GM12864 (cell line): ENCODE measurements at regions not wholly inside any gene's neighbourhood (a gene's known extent, or its start where the extent isn't known, plus 50 kb on each side); places are given as distances from the start of the nearest gene placed in this dataset.

Source experiments
- DNase-seq: peaks from one replicate; pipeline ENCODE4 v3.0.0-alpha.2; 2011; ENCODE audit warnings: low read depth
- H3K4me3 ChIP-seq: 2 replicates; pipeline ENCODE4 v1.5.1; 2011; ENCODE audit warnings: mild to moderate bottlenecking, low read depth, low read length, control low read depth
- CTCF ChIP-seq: IDR thresholded peaks from 2 replicates; pipeline ENCODE4 v1.5.1; 2011; ENCODE audit warnings: low read depth, mild to moderate bottlenecking, moderate library complexity, low read length, control low read depth, inconsistent platforms; ENCODE audit errors: missing control alignments

GRCh38 chr13:66138172-66138811, 1091.8 kb downstream of the PCDH9 start:
- no peak for DNase-seq
- H3K4me3 ChIP-seq, result no peak overlapping the region
- TF ChIP-seq CTCF, result no peak

- no peak for DNase-seq
- H3K4me3 ChIP-seq, result no peak overlapping the region
- no peak for TF ChIP-seq CTCF
Measured at GRCh38 chr13:66137384-66137783, 1092.8 kb downstream of the PCDH9 start.

GRCh38 chr13:66128692-66129269, 1101.4 kb downstream of the PCDH9 start:
- no peak for DNase-seq
- TF ChIP-seq CTCF, result no peak
- no peak overlapping the region for H3K4me3 ChIP-seq

DNA sequence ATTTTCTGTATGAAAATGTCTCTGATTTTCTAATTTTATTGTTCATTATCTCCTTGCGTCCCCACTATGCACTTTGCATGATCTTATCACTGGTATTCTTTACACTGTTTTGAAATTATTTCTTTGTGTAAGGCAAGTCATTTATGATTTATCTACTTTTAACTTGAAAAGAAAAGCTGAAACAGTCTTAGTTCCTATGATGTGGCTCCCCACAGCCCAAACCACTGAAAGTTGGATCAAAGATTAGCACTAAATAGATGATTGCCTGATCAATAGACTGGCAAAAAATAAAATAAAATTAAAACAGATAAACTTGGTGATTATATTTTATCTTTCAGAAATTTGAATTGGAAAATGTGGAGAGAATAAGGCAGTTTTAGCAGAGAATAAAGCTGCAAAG, 1101.9 kb downstream of the PCDH9 start:
- TF ChIP-seq CTCF, result no peak
- no peak overlapping the region for H3K4me3 ChIP-seq
- DNase-seq, result no peak

- TF ChIP-seq CTCF, result no peak
- DNase-seq, result no peak
- H3K4me3 ChIP-seq, result no peak overlapping the region
Measured at GRCh38 chr13:66117563-66117962, 1112.6 kb downstream of the PCDH9 start.

GRCh38 chr13:66113882-66114526, 1116.1 kb downstream of the PCDH9 start:
- TF ChIP-seq CTCF, result no peak
- DNase-seq, result no peak
- no peak overlapping the region for H3K4me3 ChIP-seq
